ENCODE measurements at regions not wholly inside any gene's neighbourhood (a gene's known extent, or its start where the extent isn't known, plus 50 kb on each side); places are given as distances from the start of the nearest gene placed in this dataset.
"Not testable (repeated sequence)": the region's sequence is repeated elsewhere in the genome, so short reads cannot be mapped to it uniquely, and the experiment has no call there.

DNA sequence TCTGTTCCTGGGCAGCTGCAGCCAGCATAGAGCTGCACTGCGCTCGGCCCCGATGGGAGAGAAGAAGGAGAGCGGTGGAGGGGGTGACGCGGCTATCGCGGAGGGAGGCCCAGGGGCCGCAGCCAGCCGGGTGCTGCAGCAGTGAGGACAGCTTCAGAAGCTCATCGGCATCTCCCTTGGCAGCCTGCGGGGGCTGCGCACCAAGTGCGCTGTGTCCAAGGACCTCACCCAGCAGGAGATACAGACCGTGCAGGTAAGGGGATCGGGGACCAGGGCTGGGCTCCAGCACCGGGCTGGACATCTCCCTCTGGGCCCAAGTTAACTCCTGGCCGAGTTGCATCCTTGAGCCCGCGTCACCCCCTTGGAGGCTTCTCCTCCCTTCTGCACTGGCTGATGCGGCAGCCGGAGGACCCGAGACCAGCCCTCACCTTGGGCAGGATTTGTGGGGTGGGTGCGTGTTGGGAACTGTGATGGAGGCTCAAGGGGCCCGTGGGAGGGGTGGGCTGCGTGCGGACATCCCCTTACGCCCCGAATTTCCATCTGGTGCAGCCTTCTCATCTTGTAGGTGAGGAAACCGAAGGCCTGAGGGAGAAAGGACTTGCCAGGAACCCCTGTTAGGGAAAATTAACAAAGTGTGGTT, 3934.9 kb downstream of the SRGAP2C start:
- H3K4me3 Mint-ChIP-seq; ATAC-seq; POLR2A ChIA-PET; H3K27ac Mint-ChIP-seq; H3K27me3 Mint-ChIP-seq; intact Hi-C loops (cut with micrococcal nuclease); H3K27me3 ChIP-seq (ENCODE audit: control insufficient read depth in 2 of 2, insufficient read depth in 2 of 2, low read length in 2 of 2); H3K4me1 ChIP-seq (ENCODE audit: control insufficient read depth in 2 of 2, insufficient read depth in 2 of 2, low read length in 2 of 2); DNase-seq; H3K9me3 ChIP-seq (ENCODE audit: control insufficient read depth in 2 of 3, low read length in 3 of 3); H3K4me1 Mint-ChIP-seq; H3K36me3 ChIP-seq (ENCODE audit: control insufficient read depth in 2 of 3, insufficient read depth in 3 of 3, low read length in 3 of 3); CTCF ChIA-PET; H3K4me3 ChIP-seq (ENCODE audit: low read length); H3K27ac ChIP-seq (ENCODE audit: low read depth, low read length): not testable (repeated sequence)
- peaks cover 0 to 11% (median 6%) of the 10 kb centered on the region in 5 donors for H3K36me3 Mint-ChIP-seq
- peaks cover 0 to 39% (median 20%) of the 10 kb centered on the region in 11 donors for H3K9me3 Mint-ChIP-seq

- DNase-seq; CTCF ChIA-PET; H3K4me3 ChIP-seq (ENCODE audit: low read length); H3K4me3 Mint-ChIP-seq; H3K4me1 Mint-ChIP-seq; H3K36me3 ChIP-seq (ENCODE audit: control insufficient read depth in 2 of 3, insufficient read depth in 3 of 3, low read length in 3 of 3); H3K27ac Mint-ChIP-seq; H3K9me3 ChIP-seq (ENCODE audit: control insufficient read depth in 2 of 3, low read length in 3 of 3); H3K27me3 ChIP-seq (ENCODE audit: control insufficient read depth in 2 of 2, insufficient read depth in 2 of 2, low read length in 2 of 2); intact Hi-C loops (cut with micrococcal nuclease); POLR2A ChIA-PET; ATAC-seq; H3K4me1 ChIP-seq (ENCODE audit: control insufficient read depth in 2 of 2, insufficient read depth in 2 of 2, low read length in 2 of 2); H3K27ac ChIP-seq (ENCODE audit: low read depth, low read length); H3K27me3 Mint-ChIP-seq: not testable (repeated sequence)
- Mint-ChIP-seq H3K9me3 (peaks cover 0 to 62% (median 27%) of the 10 kb centered on the region in 11 donors), H3K36me3 (peaks cover 0 to 11% (median 6%) of the 10 kb centered on the region in 5 donors)
Observed at GRCh38 chr1:125122579-125122978, 3937.8 kb downstream of the SRGAP2C start.
